Osteocyte (in vitro differentiated cells): ENCODE measurements at regions not wholly inside any gene's neighbourhood (a gene's known extent, or its start where the extent isn't known, plus 50 kb on each side); places are given as distances from the start of the nearest gene placed in this dataset.

Source experiments
- DNase-seq: peaks from one replicate; pipeline ENCODE4 v3.0.0; 2021; ENCODE audit warnings: mixed read lengths; ENCODE audit not compliant: unreplicated experiment; ENCODE audit errors: extremely low spot score
- H3K27ac Mint-ChIP-seq: one replicate; pipeline ENCODE4 v1.8.0; 2021; ENCODE audit warnings: mild to moderate bottlenecking, mixed read lengths; ENCODE audit not compliant: unreplicated experiment
- H3K27me3 Mint-ChIP-seq: one replicate; pipeline ENCODE4 v1.8.0; 2021; ENCODE audit warnings: mixed read lengths; ENCODE audit not compliant: unreplicated experiment
- H3K36me3 Mint-ChIP-seq: one replicate; pipeline ENCODE4 v1.8.0; 2021; ENCODE audit warnings: mixed read lengths; ENCODE audit not compliant: unreplicated experiment
- H3K4me1 Mint-ChIP-seq: one replicate; pipeline ENCODE4 v1.8.0; 2021; ENCODE audit warnings: mixed read lengths; ENCODE audit not compliant: unreplicated experiment
- H3K4me3 Mint-ChIP-seq: one replicate; pipeline ENCODE4 v1.8.0; 2021; ENCODE audit warnings: mild to moderate bottlenecking, moderate library complexity, mixed read lengths; ENCODE audit not compliant: unreplicated experiment
- H3K9me3 Mint-ChIP-seq: one replicate; pipeline ENCODE4 v1.8.0; 2021; ENCODE audit warnings: mixed read lengths; ENCODE audit not compliant: unreplicated experiment
- CTCF ChIP-seq: fragments of 200-600 bp; sonication (generic); IDR thresholded peaks from 2 replicates; pipeline ENCODE4 v1.5.0; 2021; ENCODE audit warnings: antibody characterized with exemption, mild to moderate bottlenecking, moderate library complexity

- no peaks in the 10 kb centered on the region for H3K27me3 Mint-ChIP-seq
- no peak for DNase-seq
- no peak for TF ChIP-seq CTCF
- no peak overlapping the region for H3K4me3 Mint-ChIP-seq
- H3K27ac Mint-ChIP-seq, result no peak overlapping the region
- no peaks in the 10 kb centered on the region for H3K36me3 Mint-ChIP-seq
- peaks cover 8% of the 10 kb centered on the region for H3K4me1 Mint-ChIP-seq
- H3K9me3 Mint-ChIP-seq, result no peaks in the 10 kb centered on the region
These were observed 477.1 kb downstream of the FBXO15 start for GRCh38 chr18:73670524-73670923.

GRCh38 chr18:73670039-73670438 is 477.6 kb downstream of the FBXO15 start:
- Mint-ChIP-seq H3K9me3 (no peaks in the 10 kb centered on the region), H3K36me3 (no peaks in the 10 kb centered on the region), H3K27me3 (no peaks in the 10 kb centered on the region), H3K27ac (no peak overlapping the region), H3K4me3 (no peak overlapping the region), H3K4me1 (peaks cover 8% of the 10 kb centered on the region)
- no peak for TF ChIP-seq CTCF
- DNase-seq, result no peak

- DNase-seq, result no peak
These were observed 478.3 kb downstream of the FBXO15 start for GRCh38 chr18:73669297-73669696.

GRCh38 chr18:73668051-73668450 is 479.6 kb downstream of the FBXO15 start:
- Mint-ChIP-seq H3K4me3 (no peak overlapping the region), H3K27ac (no peak overlapping the region), H3K27me3 (peaks cover 2% of the 10 kb centered on the region), H3K4me1 (peaks cover 8% of the 10 kb centered on the region), H3K36me3 (no peaks in the 10 kb centered on the region), H3K9me3 (no peaks in the 10 kb centered on the region)
- no peak for TF ChIP-seq CTCF
- no peak for DNase-seq

More at GRCh38 chr18:73669297-73669696, 478.3 kb downstream of the FBXO15 start:
- no peak overlapping the region for H3K4me3 Mint-ChIP-seq
- no peaks in the 10 kb centered on the region for H3K36me3 Mint-ChIP-seq
- H3K4me1 Mint-ChIP-seq, result peaks cover 8% of the 10 kb centered on the region
- H3K27me3 Mint-ChIP-seq, result no peaks in the 10 kb centered on the region
- TF ChIP-seq CTCF, result no peak
- H3K27ac Mint-ChIP-seq, result no peak overlapping the region
- H3K9me3 Mint-ChIP-seq, result no peaks in the 10 kb centered on the region

GRCh38 chr18:73666772-73667171 is 480.9 kb downstream of the FBXO15 start:
- peaks cover 8% of the 10 kb centered on the region for H3K4me1 Mint-ChIP-seq
- TF ChIP-seq CTCF, result no peak

More at GRCh38 chr18:73666772-73667171, 480.9 kb downstream of the FBXO15 start:
- peaks cover 6% of the 10 kb centered on the region for H3K27me3 Mint-ChIP-seq
- H3K4me3 Mint-ChIP-seq, result no peak overlapping the region
- DNase-seq, result no peak
- H3K9me3 Mint-ChIP-seq, result no peaks in the 10 kb centered on the region
- no peaks in the 10 kb centered on the region for H3K36me3 Mint-ChIP-seq
- H3K27ac Mint-ChIP-seq, result no peak overlapping the region
